ENCODE measurements at regions not wholly inside any gene's neighbourhood (a gene's known extent, or its start where the extent isn't known, plus 50 kb on each side); places are given as distances from the start of the nearest gene placed in this dataset.

GRCh38 chr12:92650228-92650822, 52.5 kb upstream of the PLEKHG7 start:
- CTCF ChIA-PET: interaction anchor here (0.9 to 3.2 kb wide), 8 partner anchors 9 to 1269 kb away, joined by 3 to 15 read pairs (median 4); no protein-coding TSS in a partner anchor
- H3K9me3 Mint-ChIP-seq (ENCODE audit: low read depth): no peaks in the 10 kb centered on the region
- H3K27me3 Mint-ChIP-seq: no peaks in the 10 kb centered on the region
- H3K27ac Mint-ChIP-seq: no peak overlapping the region
- ATAC-seq: no peak
- H3K4me1 Mint-ChIP-seq: peaks cover 8% of the 10 kb centered on the region
- no peak overlapping the region for H3K4me3 Mint-ChIP-seq
- no peak for DNase-seq
- H3K36me3 Mint-ChIP-seq: no peaks in the 10 kb centered on the region

DNA sequence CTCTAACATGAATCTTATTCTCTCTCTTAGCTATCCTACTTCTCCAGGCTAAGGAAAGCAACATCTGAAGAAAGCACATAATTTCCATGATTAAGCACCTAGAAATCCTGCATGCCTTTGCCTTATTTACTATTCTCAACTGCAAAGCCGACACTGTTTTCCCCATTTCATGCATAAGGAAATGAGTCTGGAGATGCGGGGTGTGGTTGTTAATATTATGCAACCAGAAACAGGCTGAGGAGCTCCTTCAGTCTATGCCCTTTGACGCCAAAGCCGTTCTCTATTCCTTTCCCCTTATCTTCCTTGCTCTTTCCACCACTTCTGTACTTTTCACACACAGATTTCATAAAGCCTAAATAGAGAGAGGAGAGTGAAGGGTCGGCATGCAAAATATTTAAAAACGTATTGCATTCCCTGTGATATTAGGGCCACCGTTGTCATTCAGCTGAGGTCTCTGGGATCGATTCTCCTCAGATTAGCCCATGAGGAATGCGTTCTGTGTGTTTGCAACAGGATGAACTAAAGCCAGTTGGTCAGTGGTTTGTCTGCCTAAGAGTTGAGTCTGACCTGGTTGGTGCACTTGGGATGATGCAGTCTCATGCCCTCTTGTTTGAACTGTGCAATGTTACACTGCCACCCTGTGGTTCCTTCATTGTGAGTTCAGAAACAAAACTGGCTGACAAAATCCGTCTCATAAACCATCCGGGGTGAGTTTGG, 53.1 kb upstream of the PLEKHG7 start:
- Mint-ChIP-seq H3K36me3 (no peaks in the 10 kb centered on the region), H3K27ac (no peak overlapping the region), H3K9me3 (ENCODE audit: low read depth) (no peaks in the 10 kb centered on the region), H3K27me3 (no peaks in the 10 kb centered on the region), H3K4me3 (no peak overlapping the region), H3K4me1 (peaks cover 8% of the 10 kb centered on the region)
- ATAC-seq (peak; percentile 77), DNase-seq (peak; percentile 70)
- CTCF ChIA-PET: interaction anchor here (1.0 to 3.2 kb wide), 8 partner anchors 10 to 1267 kb away, joined by 3 to 15 read pairs (median 3); no protein-coding TSS in a partner anchor

- Mint-ChIP-seq H3K9me3 (ENCODE audit: low read depth) (no peaks in the 10 kb centered on the region), H3K36me3 (no peaks in the 10 kb centered on the region), H3K4me1 (peaks cover 8% of the 10 kb centered on the region), H3K27me3 (no peaks in the 10 kb centered on the region), H3K27ac (no peak overlapping the region), H3K4me3 (no peak overlapping the region)
- CTCF ChIA-PET: interaction anchor here (0.7 to 3.2 kb wide), 6 partner anchors 19 to 1266 kb away, joined by 3 to 15 read pairs (median 5); no protein-coding TSS in a partner anchor
- DNase-seq (no peak), ATAC-seq (no peak)
Measured at GRCh38 chr12:92648242-92649031, 54.4 kb upstream of the PLEKHG7 start.

DNA sequence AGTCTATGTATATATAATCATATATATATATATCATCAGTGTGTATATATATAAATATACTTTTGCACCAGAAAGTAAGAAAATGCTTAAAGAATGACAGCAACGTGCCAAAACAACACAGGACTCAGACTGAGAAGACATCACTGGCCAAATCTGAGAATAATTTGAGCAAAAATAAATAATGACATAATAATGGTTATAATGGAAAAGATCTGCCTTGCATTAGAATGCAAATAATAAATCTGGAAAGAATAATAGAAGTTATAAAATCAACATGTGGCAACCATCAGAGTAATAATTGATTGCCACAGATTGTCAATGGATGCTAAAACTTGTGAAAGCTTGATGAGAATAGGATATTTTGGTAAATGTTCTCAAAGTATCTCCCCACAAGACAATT, 61.5 kb upstream of the PLEKHG7 start:
- ATAC-seq: no peak

GRCh38 chr12:92640691-92641090, 62.1 kb upstream of the PLEKHG7 start:
- Mint-ChIP-seq H3K4me1 (no peaks in the 10 kb centered on the region), H3K9me3 (ENCODE audit: low read depth) (no peaks in the 10 kb centered on the region), H3K36me3 (no peaks in the 10 kb centered on the region), H3K4me3 (no peak overlapping the region), H3K27me3 (no peaks in the 10 kb centered on the region), H3K27ac (no peak overlapping the region)
- no peak for ATAC-seq
- DNase-seq: no peak
- CTCF ChIA-PET: no interaction called here

More for the DNA sequence above, 61.5 kb upstream of the PLEKHG7 start:
- Mint-ChIP-seq H3K9me3 (ENCODE audit: low read depth) (no peaks in the 10 kb centered on the region), H3K4me3 (no peak overlapping the region), H3K36me3 (no peaks in the 10 kb centered on the region), H3K27ac (no peak overlapping the region), H3K4me1 (no peaks in the 10 kb centered on the region), H3K27me3 (no peaks in the 10 kb centered on the region)
- CTCF ChIA-PET: no interaction called here
- DNase-seq: no peak

DNA sequence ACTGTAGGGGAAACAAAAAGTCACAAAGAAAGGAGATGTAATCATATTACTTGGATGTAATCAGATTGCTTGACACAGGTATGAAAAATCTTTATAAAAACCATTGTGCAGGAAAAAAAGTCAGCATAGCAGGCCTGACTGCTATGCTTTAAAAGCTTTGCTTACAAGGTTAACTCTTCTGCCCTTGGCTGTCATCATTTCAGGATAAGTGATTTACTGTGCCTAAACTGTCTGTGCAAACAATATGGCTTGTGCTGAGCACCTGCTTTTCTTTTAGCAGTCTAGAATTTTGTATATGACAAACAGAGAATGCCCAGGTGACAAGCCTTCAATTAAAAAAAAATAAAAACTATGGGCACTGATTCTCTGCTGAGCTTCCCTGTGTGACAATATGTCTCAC, 63.8 kb upstream of the PLEKHG7 start:
- no peak overlapping the region for H3K27ac Mint-ChIP-seq

GRCh38 chr12:92634730-92635129, 68.1 kb upstream of the PLEKHG7 start:
- no peak for DNase-seq
- Mint-ChIP-seq H3K9me3 (ENCODE audit: low read depth) (no peaks in the 10 kb centered on the region), H3K27ac (no peak overlapping the region), H3K36me3 (no peaks in the 10 kb centered on the region), H3K4me1 (no peaks in the 10 kb centered on the region), H3K27me3 (no peaks in the 10 kb centered on the region), H3K4me3 (no peak overlapping the region)
- no peak for ATAC-seq
- CTCF ChIA-PET: no interaction called here

More for the DNA sequence above, 63.8 kb upstream of the PLEKHG7 start:
- DNase-seq (no peak), ATAC-seq (no peak)
- no peaks in the 10 kb centered on the region for H3K9me3 Mint-ChIP-seq (ENCODE audit: low read depth)
- CTCF ChIA-PET: interaction anchor here (0.9 to 1.3 kb wide), 3 partner anchors 10 to 828 kb away, joined by 3 read pairs; no protein-coding TSS in a partner anchor
- H3K4me3 Mint-ChIP-seq: no peak overlapping the region
- H3K27me3 Mint-ChIP-seq: no peaks in the 10 kb centered on the region
- no peaks in the 10 kb centered on the region for H3K36me3 Mint-ChIP-seq
- no peaks in the 10 kb centered on the region for H3K4me1 Mint-ChIP-seq

DNA sequence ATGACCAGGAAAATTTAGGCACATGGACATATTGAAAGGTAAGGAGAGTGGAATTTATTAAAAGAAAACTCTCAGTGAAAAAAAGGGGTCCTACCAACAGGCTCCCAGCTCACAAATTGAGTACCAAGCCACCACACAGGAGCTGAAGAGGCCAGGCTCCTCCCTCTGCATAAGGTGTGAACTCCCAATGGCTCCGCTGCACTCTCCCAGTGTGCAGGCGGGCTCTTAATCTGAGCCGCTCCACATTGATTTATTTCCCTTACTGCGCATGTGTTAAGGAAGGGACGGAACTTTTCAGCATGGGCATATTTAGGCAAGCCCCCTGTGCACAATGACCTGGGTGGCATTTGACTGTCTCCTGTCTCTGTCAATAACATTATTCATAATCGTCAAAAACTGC, 68.6 kb upstream of the PLEKHG7 start:
- ATAC-seq: no peak
- Mint-ChIP-seq H3K27ac (no peak overlapping the region), H3K4me3 (no peak overlapping the region), H3K4me1 (no peaks in the 10 kb centered on the region), H3K9me3 (ENCODE audit: low read depth) (no peaks in the 10 kb centered on the region), H3K27me3 (no peaks in the 10 kb centered on the region), H3K36me3 (no peaks in the 10 kb centered on the region)
- CTCF ChIA-PET: no interaction called here
- no peak for DNase-seq

GRCh38 chr12:92630968-92631367, 71.8 kb upstream of the PLEKHG7 start:
- DNase-seq (no peak), ATAC-seq (no peak)
- no peaks in the 10 kb centered on the region for H3K4me1 Mint-ChIP-seq
- H3K4me3 Mint-ChIP-seq: no peak overlapping the region
- H3K9me3 Mint-ChIP-seq (ENCODE audit: low read depth): no peaks in the 10 kb centered on the region
- H3K27me3 Mint-ChIP-seq: no peaks in the 10 kb centered on the region
- H3K36me3 Mint-ChIP-seq: no peaks in the 10 kb centered on the region
- CTCF ChIA-PET: no interaction called here
- no peak overlapping the region for H3K27ac Mint-ChIP-seq

DNA sequence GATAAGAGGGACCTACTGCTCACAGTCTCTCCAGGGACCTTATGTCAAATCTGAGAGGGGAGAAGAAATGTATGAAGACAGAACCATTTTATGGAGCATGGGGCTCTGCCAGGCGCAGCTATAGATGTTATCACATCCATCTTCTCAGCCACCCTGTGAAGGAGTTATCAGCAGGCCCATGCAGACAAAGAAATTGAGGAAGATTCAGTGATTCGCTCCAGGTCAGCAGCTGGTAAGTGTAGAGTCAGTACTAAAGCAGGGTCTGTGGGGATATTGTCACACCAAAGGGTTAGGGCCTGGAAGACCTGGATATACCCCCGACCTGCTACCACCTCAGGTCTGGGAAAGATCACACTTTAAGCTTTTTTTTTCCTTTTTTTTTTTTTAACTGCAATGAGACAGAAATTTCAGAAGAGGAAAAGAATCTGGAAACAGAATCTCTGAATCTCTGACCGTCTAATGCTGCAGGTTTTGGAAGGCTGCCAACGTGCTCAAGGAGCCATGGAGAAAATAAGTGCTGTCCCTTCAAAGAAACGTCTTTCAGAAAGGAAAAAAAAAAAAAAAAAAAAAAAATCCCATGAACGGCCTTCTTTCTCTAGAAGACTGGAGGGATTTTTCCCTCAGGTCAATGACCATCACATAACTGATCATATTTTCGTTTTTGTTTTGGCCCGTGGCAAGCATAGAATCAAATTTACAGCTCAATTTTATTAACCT, 73.3 kb upstream of the PLEKHG7 start:
- Mint-ChIP-seq H3K27me3 (no peaks in the 10 kb centered on the region), H3K4me1 (no peaks in the 10 kb centered on the region), H3K36me3 (no peaks in the 10 kb centered on the region), H3K9me3 (ENCODE audit: low read depth) (no peaks in the 10 kb centered on the region), H3K27ac (no peak overlapping the region), H3K4me3 (no peak overlapping the region)
- no peak for ATAC-seq
- no peak for DNase-seq
- CTCF ChIA-PET: interaction anchor here (0.9 kb wide), 1 partner anchor 19 kb away, joined by 5 read pairs; no protein-coding TSS in a partner anchor

DNA sequence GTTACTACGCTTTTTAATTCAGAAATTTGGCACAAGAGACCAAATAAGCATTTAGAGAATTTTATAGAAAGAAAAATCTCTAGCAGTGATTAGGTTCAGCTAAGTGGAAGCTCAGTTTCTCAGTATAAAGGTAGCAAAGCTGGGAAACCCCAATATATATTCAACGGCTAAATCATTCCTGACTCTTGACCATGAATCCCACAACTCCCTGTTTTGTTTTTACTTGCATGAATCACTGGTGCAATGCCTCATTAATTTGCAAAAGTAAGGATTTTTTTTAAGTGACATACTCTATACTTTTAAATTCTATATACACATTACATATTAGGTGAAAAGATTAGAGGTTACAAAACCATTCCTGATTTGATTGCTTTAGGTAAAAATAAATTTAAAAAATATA, 74.3 kb upstream of the PLEKHG7 start:
- Mint-ChIP-seq H3K27ac (no peak overlapping the region), H3K4me3 (no peak overlapping the region), H3K36me3 (no peaks in the 10 kb centered on the region), H3K9me3 (ENCODE audit: low read depth) (no peaks in the 10 kb centered on the region), H3K27me3 (no peaks in the 10 kb centered on the region), H3K4me1 (no peaks in the 10 kb centered on the region)
- CTCF ChIA-PET: no interaction called here
- DNase-seq (no peak), ATAC-seq (no peak)

GRCh38 chr12:92627511-92627910, 75.3 kb upstream of the PLEKHG7 start:
- Mint-ChIP-seq H3K4me3 (no peak overlapping the region), H3K9me3 (ENCODE audit: low read depth) (peaks cover 2% of the 10 kb centered on the region), H3K27ac (no peak overlapping the region), H3K27me3 (no peaks in the 10 kb centered on the region), H3K36me3 (no peaks in the 10 kb centered on the region), H3K4me1 (no peaks in the 10 kb centered on the region)
- no peak for DNase-seq
- no peak for ATAC-seq
- CTCF ChIA-PET: no interaction called here

GRCh38 chr12:92625639-92626310, 77.0 kb upstream of the PLEKHG7 start:
- H3K4me1 Mint-ChIP-seq: no peaks in the 10 kb centered on the region
- no peaks in the 10 kb centered on the region for H3K36me3 Mint-ChIP-seq
- H3K27me3 Mint-ChIP-seq: no peaks in the 10 kb centered on the region
- H3K4me3 Mint-ChIP-seq: no peak overlapping the region
- CTCF ChIA-PET: no interaction called here
- no peak overlapping the region for H3K27ac Mint-ChIP-seq
- peaks cover 5% of the 10 kb centered on the region for H3K9me3 Mint-ChIP-seq (ENCODE audit: low read depth)
- no peak for ATAC-seq
- DNase-seq: no peak

All from activated CD8-positive, alpha-beta memory T cell treated with anti-CD3 and anti-CD28 coated beads, Interleukin-2, amount 10 ng/mL, durations not matched to agents 7 days and 5 days (primary cell).